ENCODE measurements at regions not wholly inside any gene's neighbourhood (a gene's known extent, or its start where the extent isn't known, plus 50 kb on each side); places are given as distances from the start of the nearest gene placed in this dataset.

GRCh38 chr2:7612969-7613368 lies 695.8 kb downstream of the RNF144A start:
- TF ChIP-seq CREB1 (IDR thresholded peaks at IDR 0.05; ENCODE audit: low read depth) (no peak), YY1 (IDR thresholded peaks at IDR 0.05; ENCODE audit: low read depth) (no peak), REST (IDR thresholded peaks at IDR 0.05; ENCODE audit: low read depth) (no peak), RAD21 (IDR thresholded peaks at IDR 0.05; ENCODE audit: low read depth) (no peak), EGR1 (IDR thresholded peaks at IDR 0.05) (no peak)
